Ramos (cell line): ENCODE measurements at regions not wholly inside any gene's neighbourhood (a gene's known extent, or its start where the extent isn't known, plus 50 kb on each side); places are given as distances from the start of the nearest gene placed in this dataset.

Experiments
- in situ Hi-C: fragments of 300-500 bp; cut with MboI; formaldehyde crosslinking; loops from one replicate; pipeline ENCODE4 v1.14.3; 2022; ENCODE audit warnings: low sequenced_read_pairs; ENCODE audit not compliant: unreplicated experiment

DNA sequence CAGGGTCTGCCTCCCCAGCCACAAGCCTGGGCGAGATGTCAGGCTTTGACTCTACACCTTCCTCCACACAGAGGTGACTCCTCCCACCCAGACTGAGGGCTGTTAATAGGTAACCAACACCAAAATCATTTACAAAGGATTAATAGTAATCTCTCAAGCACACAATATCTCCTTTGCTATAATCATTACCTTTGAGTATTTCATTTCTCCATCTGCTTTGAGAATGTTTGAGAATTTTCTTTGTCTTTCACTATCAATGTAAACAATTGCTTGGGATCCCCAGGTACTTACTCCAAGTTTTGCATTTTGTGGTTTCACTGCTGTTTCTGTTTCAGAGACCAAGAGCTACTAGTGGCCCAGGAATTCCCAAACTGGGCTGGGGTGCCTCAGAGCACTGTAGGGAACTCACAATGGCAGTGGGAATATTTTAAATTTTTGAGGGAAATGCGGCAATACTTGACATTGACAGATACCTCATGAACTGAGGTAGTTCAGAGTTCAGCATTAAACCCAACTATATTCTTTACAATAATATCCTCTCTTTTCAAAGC is 166.4 kb upstream of the MGAT5 start:
- in situ Hi-C loops: loop anchor here (25.0 kb wide), 1 partner anchor 800 kb away; no protein-coding TSS in a partner anchor

DNA sequence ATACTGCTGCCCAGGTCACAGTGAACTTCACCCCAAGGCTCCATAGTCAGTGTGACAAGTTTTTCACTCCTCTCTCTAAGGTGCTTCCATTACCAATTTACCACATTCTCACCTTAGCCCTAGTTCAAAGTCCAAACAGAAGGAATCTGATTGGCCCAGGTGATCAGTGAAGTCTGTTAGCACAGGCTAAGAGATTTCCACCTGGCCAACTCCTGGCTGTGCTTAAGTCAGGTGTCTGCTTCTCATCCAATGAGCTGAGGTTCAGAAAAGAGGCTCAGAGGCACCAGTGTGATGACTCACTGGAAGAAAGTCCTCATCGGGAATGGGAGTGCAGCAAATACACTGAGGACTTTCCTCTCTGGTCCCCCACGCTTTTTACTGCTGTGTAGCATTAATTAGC is 164.4 kb upstream of the MGAT5 start:
- in situ Hi-C loops: loop anchor here (25.0 kb wide), 1 partner anchor 798 kb away; no protein-coding TSS in a partner anchor

DNA sequence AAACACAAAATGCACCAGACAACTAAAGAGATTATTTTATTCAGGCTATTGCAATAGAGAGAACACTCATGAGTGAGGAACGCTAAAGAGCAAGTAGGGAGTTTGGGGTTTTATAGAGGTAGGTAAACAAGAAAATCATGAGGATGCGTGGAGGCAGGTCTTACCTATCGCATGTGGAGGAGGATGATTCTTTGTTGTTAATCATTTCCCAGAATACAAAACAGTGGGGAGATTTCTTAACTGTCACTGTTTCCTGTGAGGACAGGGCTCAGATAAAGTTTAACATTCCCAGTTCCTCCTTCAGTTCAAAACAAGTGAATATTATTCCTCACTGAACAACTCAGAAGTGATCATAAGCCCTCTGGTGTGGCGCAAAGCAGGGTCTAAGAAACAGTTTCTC is 156.1 kb upstream of the MGAT5 start:
- in situ Hi-C loops: loop anchor here (25.0 kb wide), 1 partner anchor 790 kb away; no protein-coding TSS in a partner anchor

DNA sequence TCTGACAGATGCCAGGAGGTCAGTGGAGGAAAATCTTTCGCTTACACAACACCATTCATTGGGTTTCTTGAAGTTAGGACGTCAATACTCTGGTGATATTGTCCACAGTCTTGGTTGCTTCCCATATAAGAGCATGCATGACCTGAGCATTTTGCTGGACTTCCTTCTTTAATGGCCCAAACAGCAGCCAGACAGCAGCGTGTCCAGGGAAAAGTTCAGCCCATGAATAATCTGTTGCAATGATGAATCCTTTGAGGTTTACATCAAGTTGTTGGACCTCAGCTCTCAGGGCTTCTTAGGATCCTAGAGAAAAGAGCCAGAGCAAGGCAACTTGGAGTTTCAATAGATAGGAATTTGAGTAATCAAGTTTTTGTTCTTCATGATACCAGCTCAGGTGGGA is 155.6 kb upstream of the MGAT5 start:
- in situ Hi-C loops: loop anchor here (25.0 kb wide), 1 partner anchor 789 kb away; no protein-coding TSS in a partner anchor

DNA sequence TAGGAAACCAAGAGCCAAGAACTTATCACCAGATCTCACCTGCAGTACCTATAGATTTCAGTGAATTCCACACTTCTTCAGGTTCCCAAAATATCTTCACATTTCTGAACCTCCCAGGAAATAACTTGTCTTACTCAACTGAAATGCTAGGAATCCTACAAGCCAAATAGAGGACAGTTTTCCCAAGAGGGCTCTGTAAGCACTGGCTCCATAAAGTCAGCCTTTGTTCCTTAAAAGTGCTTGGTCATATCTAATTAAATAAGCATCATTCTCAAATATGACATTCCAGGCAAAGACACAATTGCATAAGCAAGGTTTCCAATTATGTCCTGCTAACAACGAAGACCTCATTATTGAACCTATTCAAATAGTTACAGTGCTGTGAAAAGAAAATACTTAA is 154.6 kb upstream of the MGAT5 start:
- in situ Hi-C loops: loop anchor here (25.0 kb wide), 1 partner anchor 788 kb away; no protein-coding TSS in a partner anchor

DNA sequence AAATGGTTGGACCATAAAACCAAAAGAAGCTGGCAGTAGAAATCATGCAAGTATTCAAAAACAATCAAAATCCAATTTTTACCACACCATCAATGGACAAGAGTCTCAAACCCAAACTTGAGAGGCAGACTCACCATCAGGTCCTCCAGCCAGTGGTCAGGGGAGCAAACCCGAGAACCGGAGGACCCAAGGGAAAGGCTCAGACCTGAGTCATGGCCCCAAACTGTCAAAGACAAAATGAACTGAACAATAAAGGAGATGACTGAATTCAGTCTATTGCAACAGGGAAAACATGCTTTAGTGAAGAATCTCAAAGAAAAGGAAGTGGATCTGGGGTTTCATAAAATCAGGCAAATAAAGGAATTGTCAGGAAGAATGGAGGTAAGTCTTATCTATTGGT is 150.7 kb upstream of the MGAT5 start:
- in situ Hi-C loops: no loop called here

DNA sequence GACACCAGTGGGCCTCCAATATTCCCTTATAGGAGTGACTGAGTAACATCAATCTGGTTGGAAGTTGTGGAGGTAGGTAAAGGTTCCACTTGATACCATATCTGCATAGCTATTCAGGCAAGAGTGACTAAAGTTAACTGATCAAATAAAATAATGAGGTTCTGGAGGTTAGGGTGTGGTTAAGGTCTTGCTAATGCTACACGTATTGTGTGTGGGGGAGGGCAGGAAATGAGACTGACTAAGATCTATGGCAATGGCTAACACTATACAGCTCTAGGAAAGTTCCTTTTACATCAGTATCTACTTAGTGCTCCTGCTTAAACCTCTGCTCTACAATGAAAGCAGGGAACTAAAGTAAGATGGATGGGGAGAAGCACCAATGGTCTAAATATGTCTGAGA is 149.1 kb upstream of the MGAT5 start:
- in situ Hi-C loops: no loop called here

DNA sequence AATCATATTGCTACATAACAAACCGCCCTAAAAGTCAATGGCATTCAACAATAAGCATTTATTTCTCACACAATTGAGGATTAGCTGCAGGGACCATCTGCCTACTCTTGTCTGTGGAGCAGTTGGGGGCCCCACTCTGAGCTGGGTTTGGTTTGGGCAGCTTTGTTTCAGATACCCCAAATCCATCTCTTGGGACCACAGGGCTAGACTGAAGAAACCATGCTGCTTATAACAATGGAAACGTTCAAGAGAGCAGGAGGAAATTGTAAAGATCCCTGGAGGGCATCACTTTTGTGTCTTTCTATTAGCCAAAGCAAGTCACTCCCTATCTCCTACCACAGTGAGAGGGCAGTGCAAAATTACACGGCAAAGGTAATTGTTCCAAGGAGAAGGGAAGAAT is 146.5 kb upstream of the MGAT5 start:
- in situ Hi-C loops: no loop called here

DNA sequence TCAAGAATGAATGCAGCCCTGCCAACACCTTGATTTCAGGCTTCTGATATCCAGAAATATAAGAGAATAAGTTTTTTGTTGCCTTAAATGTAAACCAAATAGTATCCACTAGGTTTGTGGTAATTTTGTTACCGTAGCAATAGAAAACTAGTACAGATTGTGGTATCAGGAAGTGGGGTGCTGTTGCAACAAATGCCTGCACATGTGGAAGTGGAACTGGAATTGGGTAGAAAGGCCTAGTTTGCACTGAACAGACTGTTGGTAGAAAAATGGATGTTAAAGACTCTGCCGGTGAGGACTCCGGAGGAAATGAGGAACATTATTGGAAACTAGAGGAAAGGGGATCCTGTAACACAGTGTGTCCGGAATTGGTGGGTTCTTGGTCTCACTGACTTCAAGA is 145.8 kb upstream of the MGAT5 start:
- in situ Hi-C loops: no loop called here

DNA sequence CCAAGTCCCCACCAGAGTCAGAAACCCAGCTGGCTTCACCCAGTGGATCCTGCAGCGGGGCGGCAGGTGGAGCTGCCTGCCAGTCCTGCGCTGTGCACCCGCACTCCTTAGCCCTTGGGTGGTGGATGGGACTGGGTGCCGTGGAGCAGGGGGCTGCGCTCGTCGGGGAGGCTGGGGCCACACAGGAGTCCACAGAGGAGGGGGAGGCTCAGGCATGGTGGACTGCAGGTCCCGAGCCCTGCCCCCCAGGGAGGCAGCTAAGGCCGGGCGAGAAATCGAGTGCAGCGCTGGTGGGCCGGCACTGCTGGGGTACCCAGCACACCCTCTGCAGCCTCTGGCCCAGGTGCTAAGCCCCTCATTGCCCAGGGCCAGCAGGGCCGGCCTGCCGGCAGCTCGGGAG is 144.6 kb upstream of the MGAT5 start:
- in situ Hi-C loops: no loop called here

DNA sequence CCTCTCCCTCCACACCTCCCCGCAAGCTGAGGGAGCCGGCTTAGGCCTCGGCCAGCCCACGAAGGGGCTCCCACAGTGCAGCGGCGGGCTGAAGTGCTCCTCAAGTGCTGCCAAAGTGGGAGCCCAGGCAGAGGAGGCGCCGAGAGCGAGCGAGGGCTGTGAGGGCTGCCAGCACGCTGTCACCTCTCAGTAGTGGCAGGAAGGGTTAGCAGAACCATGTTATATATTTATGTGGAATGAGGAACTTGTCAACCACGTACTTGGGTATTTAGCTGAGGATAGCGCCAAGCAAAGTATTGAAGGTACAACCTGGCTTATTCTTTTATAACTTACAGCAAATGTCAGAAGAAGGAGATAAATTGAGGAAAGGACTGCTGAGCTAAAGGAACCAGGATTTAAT is 144.1 kb upstream of the MGAT5 start:
- in situ Hi-C loops: no loop called here

DNA sequence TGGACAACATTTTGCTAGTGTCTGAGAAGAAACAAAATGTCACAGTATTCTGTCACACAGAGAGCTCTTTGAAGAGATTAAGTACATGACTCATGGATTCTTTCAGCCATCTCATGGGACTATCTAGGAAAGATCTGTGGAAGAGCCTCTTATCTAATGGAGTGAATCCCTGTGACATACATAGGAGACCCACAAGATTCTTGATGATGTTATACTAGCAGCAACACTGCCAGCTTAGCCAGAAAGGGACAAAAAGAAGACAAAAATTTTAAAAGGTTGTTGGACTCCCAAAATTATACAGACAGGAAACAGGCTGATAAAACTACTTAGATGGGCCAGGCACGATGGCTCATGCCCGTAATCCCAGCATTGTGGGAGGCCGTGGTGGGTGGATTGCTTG is 143.3 kb upstream of the MGAT5 start:
- in situ Hi-C loops: no loop called here

DNA sequence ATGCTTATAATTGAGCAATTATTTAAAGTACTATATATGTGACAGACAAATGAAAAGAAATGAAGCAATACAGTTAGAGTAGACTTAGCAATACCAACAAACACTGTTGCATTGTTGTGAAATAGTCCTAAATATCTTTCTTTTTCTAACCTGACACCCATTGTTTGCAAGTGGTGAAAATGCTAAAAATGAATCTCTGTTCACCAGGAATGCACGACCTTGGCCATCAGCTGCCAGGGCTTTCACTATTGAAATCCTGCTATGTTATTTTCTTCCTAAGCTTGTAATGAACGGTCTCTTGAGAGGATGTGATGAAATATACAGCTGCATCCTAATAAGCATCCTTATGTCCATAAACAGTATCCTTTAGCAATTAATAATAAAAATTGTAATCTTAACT is 136.2 kb upstream of the MGAT5 start:
- in situ Hi-C loops: loop anchor here (5.0 kb wide), 1 partner anchor 295 kb away; no protein-coding TSS in a partner anchor

DNA sequence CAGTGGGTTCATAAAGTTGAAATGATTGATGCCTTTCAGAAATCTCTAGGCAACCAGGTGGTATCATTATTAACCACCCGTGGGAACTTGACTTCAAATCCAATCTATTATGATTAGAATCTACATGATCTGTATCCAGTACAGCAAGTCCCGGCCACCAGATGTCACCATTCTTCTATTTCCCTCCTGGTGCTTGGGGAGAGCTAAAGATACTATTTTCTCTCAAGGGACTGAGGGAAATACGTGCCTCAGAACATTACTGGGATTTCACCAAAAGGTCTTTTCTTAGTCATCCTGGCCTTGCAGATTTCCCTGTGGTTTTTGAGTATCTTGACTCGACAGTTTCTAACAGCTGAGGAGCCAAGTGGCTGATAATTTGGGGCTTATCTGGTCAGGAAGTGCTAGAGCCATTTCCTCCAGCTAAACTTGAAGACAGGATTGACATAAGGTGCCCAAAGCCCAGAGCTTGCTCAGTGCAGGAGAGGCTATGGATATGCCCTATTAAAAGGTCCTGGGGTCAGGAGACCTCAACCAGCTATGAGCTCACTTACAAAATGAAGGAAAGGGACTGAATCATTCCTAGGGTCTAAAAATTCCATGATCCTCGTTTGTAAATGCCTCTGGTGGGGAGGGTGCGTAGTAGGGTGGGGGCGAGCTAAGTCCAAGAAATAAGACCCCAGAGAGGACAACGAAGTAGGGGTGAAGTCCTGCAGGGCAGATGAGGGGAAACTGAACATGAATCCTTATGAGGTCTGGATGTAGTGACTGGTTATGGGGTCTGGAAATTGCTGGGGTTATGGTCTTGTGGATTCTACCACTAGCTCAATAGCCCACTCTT is 135.4 kb upstream of the MGAT5 start:
- in situ Hi-C loops: loop anchor here (5.0 kb wide), 1 partner anchor 294 kb away; no protein-coding TSS in a partner anchor

DNA sequence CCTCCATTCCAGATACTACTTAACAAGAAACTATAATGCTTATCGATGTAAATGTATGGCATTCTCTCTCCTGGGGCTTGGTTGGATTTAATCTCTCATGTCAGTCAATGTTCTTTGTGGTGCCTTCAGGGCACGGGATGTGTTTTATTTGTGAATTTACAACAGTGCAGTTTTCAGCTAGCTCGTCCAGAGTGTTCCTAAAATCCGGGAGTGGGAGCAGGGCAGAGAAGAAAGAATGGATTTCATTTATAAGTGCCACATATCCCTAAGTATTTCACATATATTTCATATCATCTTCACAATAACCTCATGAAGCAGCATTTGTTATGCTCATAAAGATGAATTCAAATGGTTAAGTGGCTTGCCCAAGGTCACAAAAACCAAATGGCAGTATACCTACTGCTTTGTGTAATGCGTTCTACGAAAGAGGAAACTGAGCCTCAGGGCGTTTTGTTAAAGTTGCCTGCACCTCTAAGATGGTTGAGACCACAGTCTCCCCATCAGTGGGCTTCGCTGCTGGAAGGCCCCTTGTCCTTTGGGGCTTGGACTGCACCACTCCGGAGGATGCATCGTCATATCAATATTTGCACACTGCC is 134.7 kb upstream of the MGAT5 start:
- in situ Hi-C loops: loop anchor here (5.0 kb wide), 1 partner anchor 293 kb away; no protein-coding TSS in a partner anchor

DNA sequence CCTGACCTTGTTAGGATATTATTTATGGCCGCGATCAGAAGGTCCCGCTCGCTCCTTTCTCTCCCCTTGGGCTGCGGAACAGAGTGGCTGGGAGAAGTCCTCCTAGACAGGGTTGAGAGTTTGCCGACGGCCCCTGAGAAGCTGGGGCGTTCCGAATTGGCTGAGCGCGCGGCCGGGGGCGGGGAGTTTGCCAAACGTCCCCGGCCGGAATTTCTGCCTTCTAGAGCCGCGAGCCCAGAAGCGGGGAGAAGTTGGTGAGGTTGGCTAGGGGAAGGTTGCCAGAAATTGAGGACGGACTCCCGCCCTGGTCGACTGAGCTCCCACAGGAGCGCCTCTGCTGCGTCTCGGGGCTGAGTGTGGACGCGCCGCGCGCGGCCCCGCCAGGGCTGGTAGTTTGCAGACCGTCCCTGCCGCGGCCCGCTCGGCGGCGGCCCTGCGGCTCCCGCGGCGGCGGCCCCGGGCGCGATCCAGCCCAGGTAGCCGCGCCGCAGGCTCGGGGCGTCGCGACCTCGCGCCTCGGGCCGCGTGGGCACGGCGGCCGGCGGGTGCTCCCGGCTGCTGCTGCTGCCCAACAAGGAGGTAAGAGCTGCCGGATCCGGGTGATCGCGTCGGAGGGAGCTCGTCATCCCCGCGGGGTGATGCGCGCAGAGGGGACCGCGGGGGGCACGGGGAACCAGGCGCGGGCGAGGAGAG is 134.0 kb upstream of the MGAT5 start:
- in situ Hi-C loops: loop anchor here (5.0 kb wide), 2 partner anchors 117 to 292 kb away; no protein-coding TSS in a partner anchor

DNA sequence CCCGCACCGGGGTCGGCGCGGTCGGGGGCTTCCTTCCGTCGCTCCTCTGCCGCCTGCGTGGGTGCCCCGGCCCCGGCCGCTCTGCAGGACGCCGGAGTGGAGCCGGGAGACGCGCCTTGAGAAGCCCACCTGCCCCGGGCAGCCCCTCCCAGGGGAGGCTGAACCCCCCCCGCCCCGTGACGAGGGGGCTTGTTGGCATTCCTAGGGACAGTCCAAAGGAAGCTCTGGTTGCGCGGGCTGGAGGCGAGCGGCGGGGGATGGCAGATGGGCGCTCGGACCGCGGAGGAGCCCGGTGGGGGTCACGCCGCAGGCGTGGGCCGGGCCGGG is 133.5 kb upstream of the MGAT5 start:
- in situ Hi-C loops: loop anchor here (5.0 kb wide), 1 partner anchor 117 kb away; no protein-coding TSS in a partner anchor

DNA sequence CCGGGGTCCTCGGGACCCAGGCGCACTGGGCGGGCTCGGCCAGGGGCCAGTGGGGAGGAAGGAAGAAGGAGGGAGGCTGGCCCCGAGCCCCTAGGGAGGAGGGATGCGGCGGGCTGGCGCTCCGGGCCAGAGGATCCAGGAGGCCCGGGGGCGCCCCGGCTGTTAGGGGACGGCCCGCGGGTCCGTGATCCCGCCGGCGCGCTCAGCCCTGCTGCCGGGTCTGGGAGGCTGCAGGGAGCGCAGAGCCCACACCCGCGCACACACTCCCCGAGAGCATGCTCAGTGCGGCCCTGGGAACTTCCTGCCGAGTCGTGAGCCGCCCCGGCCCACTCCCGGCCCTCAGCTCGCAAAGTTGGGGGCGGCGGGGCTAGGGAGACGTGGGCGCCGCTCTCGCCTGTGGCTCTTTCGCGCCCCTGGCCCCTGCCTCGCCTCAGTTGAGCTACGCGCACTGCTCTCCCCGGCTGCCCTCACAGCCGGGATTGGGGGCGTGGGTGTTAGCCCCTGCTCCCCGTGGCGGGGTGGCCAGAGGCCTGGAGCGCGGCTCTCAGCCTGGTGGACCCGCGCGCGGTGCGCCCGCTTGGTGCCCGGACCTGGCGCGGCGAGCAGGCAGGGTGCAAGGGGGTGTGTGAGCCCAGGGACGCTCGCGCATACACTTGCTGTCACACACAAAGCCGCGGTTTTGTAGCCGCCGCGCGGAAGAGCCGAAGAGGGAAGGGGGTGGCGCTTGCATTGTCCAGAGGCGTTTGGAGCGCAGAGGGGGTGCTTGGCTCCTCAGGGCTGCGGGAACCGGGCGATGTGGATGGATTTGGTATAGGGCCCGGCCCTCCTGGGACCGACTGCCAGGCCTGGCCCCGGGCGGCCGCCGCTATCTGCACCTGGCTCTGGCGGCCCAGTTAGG is 132.9 kb upstream of the MGAT5 start:
- in situ Hi-C loops: loop anchor here (5.0 kb wide), 1 partner anchor 116 kb away; no protein-coding TSS in a partner anchor

DNA sequence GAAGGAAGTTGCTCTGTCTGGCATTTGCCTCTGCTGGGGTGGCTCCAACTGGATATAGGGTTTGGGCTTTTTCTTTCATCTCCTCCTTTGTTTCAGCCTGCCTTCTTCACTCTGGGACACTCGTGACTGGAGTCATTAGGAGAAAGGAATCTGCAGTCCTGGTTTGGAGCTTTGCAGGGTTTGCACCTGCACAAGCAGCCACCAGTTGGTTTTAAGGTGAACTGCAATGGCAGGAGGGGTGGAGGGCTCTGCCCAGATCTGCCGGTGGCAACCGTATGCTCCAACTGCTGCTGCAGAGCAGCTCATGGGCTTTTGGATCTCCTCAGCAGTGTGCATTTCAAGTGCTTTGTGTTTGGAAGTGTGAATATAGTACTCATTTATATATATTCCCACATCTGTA is 131.3 kb upstream of the MGAT5 start:
- in situ Hi-C loops: loop anchor here (5.0 kb wide), 1 partner anchor 115 kb away; no protein-coding TSS in a partner anchor
